Epithelial cell of esophagus (primary cell): ENCODE measurements at regions not wholly inside any gene's neighbourhood (a gene's known extent, or its start where the extent isn't known, plus 50 kb on each side); places are given as distances from the start of the nearest gene placed in this dataset.

Experiments used
- DNase-seq: peaks from one replicate; pipeline ENCODE4 v3.0.0; 2010; ENCODE audit warnings: low read depth
- H3K4me3 ChIP-seq: 2 replicates; pipeline ENCODE4 v1.5.1; 2011; ENCODE audit warnings: mild to moderate bottlenecking, low read length, control low read depth
- TF ChIP-seq, protein P1 (sequence below): IDR thresholded peaks from 2 replicates; pipeline ENCODE4 v1.5.1; 2011; ENCODE audit warnings: low read depth, mild to moderate bottlenecking, low read length, control low read depth, inconsistent platforms; ENCODE audit not compliant: insufficient read depth; ENCODE audit errors: missing control alignments

DNA sequence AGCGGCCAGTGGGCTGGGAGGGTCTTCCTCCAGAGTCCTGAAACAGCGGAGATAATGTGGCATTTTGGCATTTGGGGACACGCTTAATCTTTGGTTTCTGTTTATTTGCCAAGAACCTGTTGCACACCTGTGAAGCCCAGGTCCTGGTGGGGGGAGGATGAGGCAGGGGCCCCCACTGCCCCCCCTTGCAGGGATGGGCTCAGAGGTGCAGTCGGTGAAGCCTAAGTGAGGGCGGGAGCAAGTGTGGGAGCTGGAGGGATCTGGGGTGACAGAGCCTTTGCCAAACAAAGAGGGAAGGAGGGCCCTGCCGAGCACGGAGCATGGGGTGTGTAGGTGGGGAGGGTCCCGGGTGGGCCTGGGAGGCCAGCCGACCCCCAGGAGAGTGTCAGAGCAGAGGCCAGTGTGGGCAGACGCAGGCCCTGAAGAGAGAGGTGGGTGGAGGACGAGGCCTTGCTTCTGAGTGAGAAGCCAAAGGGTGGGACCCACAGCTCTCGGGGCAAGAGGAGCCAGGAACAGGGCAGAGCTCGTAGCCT, 62.1 kb upstream of the ADGRA1 start:
- DNase-seq, result no peak
- no peak overlapping the region for H3K4me3 ChIP-seq
- TF ChIP-seq, protein P1, sequence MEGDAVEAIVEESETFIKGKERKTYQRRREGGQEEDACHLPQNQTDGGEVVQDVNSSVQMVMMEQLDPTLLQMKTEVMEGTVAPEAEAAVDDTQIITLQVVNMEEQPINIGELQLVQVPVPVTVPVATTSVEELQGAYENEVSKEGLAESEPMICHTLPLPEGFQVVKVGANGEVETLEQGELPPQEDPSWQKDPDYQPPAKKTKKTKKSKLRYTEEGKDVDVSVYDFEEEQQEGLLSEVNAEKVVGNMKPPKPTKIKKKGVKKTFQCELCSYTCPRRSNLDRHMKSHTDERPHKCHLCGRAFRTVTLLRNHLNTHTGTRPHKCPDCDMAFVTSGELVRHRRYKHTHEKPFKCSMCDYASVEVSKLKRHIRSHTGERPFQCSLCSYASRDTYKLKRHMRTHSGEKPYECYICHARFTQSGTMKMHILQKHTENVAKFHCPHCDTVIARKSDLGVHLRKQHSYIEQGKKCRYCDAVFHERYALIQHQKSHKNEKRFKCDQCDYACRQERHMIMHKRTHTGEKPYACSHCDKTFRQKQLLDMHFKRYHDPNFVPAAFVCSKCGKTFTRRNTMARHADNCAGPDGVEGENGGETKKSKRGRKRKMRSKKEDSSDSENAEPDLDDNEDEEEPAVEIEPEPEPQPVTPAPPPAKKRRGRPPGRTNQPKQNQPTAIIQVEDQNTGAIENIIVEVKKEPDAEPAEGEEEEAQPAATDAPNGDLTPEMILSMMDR, result no peak

DNA sequence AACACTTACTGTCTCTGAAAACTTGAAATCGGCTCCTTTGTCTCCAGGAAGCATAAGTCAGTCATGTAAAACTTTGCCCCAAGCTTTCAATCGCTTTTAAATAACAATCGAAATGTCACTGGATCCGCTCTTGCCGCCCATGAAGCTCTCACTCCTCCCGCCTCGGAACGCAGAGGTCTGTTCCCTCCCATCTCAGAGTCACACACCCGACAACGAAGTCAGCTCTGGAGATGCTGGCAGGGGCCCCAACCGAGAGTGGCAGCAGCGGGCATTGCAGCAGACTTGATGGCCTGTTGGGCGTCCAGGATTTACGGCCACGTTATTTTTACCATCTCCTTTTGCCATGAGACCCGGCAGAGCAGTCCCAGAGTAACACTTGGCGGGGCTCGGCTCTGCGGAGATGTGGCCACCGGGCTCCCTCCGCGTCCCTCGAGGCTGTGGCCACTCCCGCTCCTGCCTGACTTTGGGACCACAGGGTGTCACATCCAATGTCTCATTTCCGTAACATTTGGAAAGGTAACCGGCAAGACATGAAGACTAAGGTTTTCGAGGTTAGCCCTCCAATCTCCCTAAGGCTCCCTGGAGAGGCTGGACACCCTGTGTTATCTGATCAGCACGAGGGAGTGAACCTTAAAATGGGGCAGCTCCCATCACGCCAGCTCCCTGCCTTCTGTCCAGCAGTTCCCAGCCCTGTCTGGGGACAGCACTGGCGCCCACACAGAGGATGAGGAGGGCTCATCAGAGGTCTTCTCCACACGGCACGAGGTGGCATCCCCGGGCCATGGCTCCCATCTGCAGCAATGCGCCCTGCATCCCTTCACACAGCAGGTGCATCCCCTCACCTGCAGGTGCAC, 62.8 kb upstream of the ADGRA1 start:
- TF ChIP-seq, protein P1, result no peak
- H3K4me3 ChIP-seq, result no peak overlapping the region
- DNase-seq, result no peak

DNA sequence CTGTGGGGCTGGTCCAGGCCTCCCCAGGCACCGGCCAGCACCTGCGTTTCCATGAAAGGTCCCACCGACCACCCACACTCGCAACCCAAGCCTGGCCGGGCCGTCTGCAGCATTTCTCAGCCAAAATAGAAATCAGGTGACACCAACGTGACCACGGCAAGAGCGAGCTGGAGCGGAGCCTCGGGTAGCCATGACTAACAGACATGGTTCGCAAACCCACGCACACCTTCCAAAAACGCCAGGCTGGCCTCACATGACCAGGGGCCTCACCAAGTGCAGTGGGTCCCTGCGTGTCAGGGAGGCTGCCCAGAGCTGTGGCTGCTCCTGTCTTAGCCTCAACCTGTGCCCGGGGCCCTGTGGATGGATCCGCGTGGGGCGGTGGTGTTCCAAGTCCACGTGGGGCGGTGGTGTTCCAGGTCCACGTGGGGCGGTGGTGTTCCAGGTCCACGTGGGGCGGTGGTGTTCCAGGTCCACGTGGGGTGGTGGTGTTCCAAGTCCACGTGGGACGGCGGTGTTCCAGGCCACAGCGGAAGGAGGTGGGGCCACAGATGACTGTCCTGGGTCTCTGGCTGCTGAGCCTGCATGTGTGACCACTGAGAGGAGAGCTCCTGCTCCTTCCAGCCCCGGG, 64.4 kb upstream of the ADGRA1 start:
- no peak for DNase-seq
- H3K4me3 ChIP-seq, result no peak overlapping the region
- TF ChIP-seq, protein P1, result no peak

DNA sequence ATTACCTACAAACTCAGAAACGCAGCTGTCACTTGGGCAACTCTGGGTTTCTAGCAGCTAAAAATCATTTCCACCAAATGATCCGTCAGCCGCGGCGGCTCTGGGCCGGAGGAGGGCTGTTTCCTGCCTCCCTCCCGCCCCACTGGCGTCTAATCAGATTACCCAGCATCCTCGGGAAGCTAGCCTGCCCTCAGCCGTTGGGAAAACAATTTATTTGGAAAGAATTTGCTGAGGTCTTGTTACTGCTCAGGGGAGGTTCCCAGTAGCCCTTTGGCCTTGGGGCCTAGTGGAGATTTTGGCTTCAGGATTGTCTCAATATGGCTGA, 65.0 kb upstream of the ADGRA1 start:
- no peak for DNase-seq
- TF ChIP-seq, protein P1, result no peak
- no peak overlapping the region for H3K4me3 ChIP-seq

DNA sequence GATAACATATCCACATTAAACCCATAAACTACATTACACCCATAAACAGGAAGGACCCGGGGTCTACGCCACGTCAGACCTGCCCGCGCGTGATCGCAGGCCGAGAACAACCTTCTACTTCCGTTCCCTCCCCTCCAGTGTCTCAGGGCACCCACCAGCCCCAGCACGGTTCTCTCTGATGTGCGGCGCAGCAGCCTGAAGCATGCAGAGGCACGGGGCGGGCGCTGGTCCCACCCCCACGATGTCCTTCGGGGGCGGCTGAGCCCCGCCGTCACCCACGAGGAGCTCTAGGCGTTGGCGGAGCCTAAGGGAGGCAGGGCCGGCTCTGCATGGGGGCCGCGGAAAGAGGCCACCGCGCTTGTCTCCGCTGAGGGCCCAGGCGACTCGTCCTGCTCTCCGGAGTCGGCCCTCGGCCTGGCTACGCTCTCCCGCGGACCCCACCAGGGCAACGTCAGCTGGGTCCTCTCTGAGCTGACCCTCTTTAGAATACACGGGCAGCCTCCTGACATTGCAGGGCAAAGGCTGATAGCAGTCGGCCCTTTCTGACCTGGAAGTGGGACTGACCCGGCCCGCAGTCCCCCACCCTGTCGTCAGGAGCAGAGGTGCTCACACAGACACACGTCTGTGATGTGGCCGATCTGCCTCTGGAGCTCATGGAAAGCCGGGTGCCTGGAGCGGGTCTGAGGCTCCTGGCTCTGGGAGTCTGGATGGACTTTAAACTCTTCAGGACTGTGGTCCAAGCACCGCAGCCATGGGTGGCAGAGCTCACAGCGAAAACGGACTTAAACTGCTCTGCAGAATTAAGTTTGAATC, 65.6 kb upstream of the ADGRA1 start:
- TF ChIP-seq, protein P1, result no peak
- H3K4me3 ChIP-seq, result no peak overlapping the region
- no peak for DNase-seq

DNA sequence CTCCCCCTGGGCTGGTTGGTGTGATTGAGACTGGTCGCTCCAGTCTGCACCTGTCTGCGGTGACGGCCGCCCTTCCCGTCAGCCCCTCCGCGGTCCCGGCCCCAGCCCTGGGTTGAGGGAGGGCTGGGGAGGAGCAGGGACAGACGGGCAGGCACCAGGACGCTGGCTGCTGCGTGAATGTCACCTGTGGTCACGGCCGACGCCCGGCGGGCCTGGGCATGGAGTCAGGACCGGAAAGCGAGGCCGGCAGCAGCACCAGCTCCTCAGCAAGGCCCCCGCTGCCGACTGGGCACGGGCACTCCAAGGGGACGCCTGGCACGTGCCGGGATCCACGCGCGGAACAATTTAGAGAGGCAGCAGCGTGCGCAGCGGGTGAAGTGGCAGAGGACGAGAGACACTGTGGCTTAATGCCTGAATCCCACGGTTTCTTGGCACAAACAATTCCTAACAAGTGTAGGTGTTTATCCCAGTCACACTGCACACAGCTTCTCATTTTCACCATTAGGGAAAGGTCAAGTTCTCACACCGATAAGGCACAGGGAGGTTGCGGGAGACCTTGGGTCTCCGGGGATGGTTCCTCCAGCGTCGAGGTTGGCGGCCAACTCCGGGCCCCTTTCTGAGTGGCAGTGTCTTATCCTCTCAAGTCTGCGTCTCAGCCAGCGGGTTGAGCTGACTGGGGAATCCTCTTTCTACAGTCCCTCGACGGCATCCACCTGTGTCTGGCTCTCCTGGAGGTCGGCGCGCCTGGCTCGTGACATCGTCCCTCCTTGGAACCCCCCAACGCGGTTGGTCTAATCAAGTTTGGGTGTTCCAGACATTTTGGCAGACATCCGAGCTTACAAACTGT, 66.4 kb upstream of the ADGRA1 start:
- DNase-seq, result no peak
- TF ChIP-seq, protein P1, result no peak
- no peak overlapping the region for H3K4me3 ChIP-seq
